Esophagus muscularis mucosa (tissue), 4 donors: ENCODE measurements at regions not wholly inside any gene's neighbourhood (a gene's known extent, or its start where the extent isn't known, plus 50 kb on each side); places are given as distances from the start of the nearest gene placed in this dataset.

Experiments used
- DNase-seq: peaks from one replicate; pipeline ENCODE4 v3.0.0-alpha.2; 2017; ENCODE audit errors: extremely low spot score
- H3K27ac ChIP-seq, 4 donors: fragments of 200-600 bp; sonication (generic); replicated peaks in 1 of 4; 1 replicate in 3 of 4; 2 replicates in 1 of 4; pipeline ENCODE4 v1.5.1; 2016 to 2019; ENCODE audit warnings: mild to moderate bottlenecking in 1 of 4
- H3K27me3 ChIP-seq, 4 donors: fragments of 200-600 bp; sonication (generic); one replicate each; pipeline versions ENCODE4 v1.5.1 to v1.6.0; 2016 to 2019
- H3K36me3 ChIP-seq, 4 donors: fragments of 200-600 bp; sonication (generic); one replicate each; pipeline ENCODE4 v1.5.1; 2016 to 2019
- H3K4me1 ChIP-seq, 4 donors: fragments of 200-600 bp; sonication (generic); one replicate each; pipeline ENCODE4 v1.5.1; 2016 to 2019
- H3K4me3 ChIP-seq, 4 donors: fragments of 200-600 bp; sonication (generic); 1 replicate in 2 of 4; 2 replicates in 2 of 4; pipeline ENCODE4 v1.5.1; 2016 to 2019; ENCODE audit warnings: mild to moderate bottlenecking in 4 of 4, moderate library complexity in 1 of 4
- H3K9me3 ChIP-seq, 4 donors: fragments of 200-600 bp; sonication (generic); 1 replicate in 3 of 4; 2 replicates in 1 of 4; pipeline ENCODE4 v1.5.1; 2016 to 2019
- CTCF ChIP-seq, 3 experiments: fragments of 200-600 bp in 2 of 3; fragments of 450-650 bp in 1 of 3; sonication (generic) in 2 of 3; IDR thresholded peaks; one replicate each; pipeline ENCODE4 v1.5.1; 2017 to 2019; ENCODE audit warnings: antibody characterized with exemption in 3 of 3, mild to moderate bottlenecking in 2 of 3, moderate library complexity in 1 of 3
- EP300 ChIP-seq: sonication (generic); formaldehyde crosslinking; IDR thresholded peaks from one replicate; pipeline ENCODE4 v1.6.1; 2017; ENCODE audit warnings: antibody characterized with exemption
- POLR2A ChIP-seq: fragments of 450-650 bp; IDR thresholded peaks from one replicate; pipeline ENCODE4 v1.6.1; 2017; ENCODE audit warnings: antibody characterized with exemption, moderate library complexity, mild to moderate bottlenecking, low read depth
- POLR2AphosphoS5 ChIP-seq, 2 donors: sonication (generic); formaldehyde crosslinking; IDR thresholded peaks; one replicate each; pipeline ENCODE4 v1.6.1; 2017; ENCODE audit warnings: antibody characterized with exemption in 2 of 2
- WGBS: methylation state at CpG from one replicate; pipeline ENCODE4 v1.1.5; 2018; 5-methylcytosine and 5-hydroxymethylcytosine counted together
- intact Hi-C: fragments of 100-400 bp; cut with DNase I; formaldehyde crosslinking; loops from one replicate; pipeline ENCODE4 v1.15.1; 2023

- TF ChIP-seq CTCF (IDR thresholded peaks at IDR 0.05) (no peak), EP300 (no peak), POLR2AphosphoS5 (IDR thresholded peaks at IDR 0.05) (no peak), POLR2A (no peak)
- Histone ChIP-seq H3K4me3 (no peak overlapping the region), H3K27me3 (no peaks in the 10 kb centered on the region), H3K27ac (no peak overlapping the region), H3K9me3 (no peaks in the 10 kb centered on the region), H3K36me3 (no peaks in the 10 kb centered on the region), H3K4me1 (no peaks in the 10 kb centered on the region)
- WGBS: 71% methylated on average over 1 of the region's 1 CpG
- intact Hi-C loops: no loop called here
- no peak for DNase-seq
Observed at GRCh38 chr9:22285066-22285465, 161.6 kb upstream of the DMRTA1 start.

- intact Hi-C loops: no loop called here
- no peaks in the 10 kb centered on the region for H3K27me3 ChIP-seq
- no peaks in the 10 kb centered on the region for H3K36me3 ChIP-seq
- no peak overlapping the region for H3K27ac ChIP-seq
- H3K4me1 ChIP-seq: no peaks in the 10 kb centered on the region
- WGBS: 100% methylated on average over 1 of the region's 1 CpG
- H3K9me3 ChIP-seq: no peaks in the 10 kb centered on the region
- H3K4me3 ChIP-seq: no peak overlapping the region
- no peak for DNase-seq
- TF ChIP-seq POLR2AphosphoS5 (IDR thresholded peaks at IDR 0.05) (no peak), POLR2A (no peak), CTCF (IDR thresholded peaks at IDR 0.05) (no peak), EP300 (no peak)
Observed at GRCh38 chr9:22286661-22287060, 160.0 kb upstream of the DMRTA1 start.

GRCh38 chr9:22288661-22289060 is 158.0 kb upstream of the DMRTA1 start:
- Histone ChIP-seq H3K9me3 (no peaks in the 10 kb centered on the region), H3K36me3 (no peaks in the 10 kb centered on the region), H3K4me1 (no peaks in the 10 kb centered on the region), H3K4me3 (no peak overlapping the region), H3K27me3 (no peaks in the 10 kb centered on the region), H3K27ac (no peak overlapping the region)
- 57% methylated on average over 1 of the region's 1 CpG for WGBS
- DNase-seq: no peak
- intact Hi-C loops: no loop called here
- TF ChIP-seq EP300 (no peak), POLR2A (no peak), POLR2AphosphoS5 (IDR thresholded peaks at IDR 0.05) (no peak)

- H3K27ac ChIP-seq: peak overlapping the region in 1 of 4 donors; percentile 4
- H3K4me3 ChIP-seq: no peak overlapping the region
- H3K27me3 ChIP-seq: no peaks in the 10 kb centered on the region
- no peak for DNase-seq
- TF ChIP-seq CTCF (IDR thresholded peaks at IDR 0.05) (peak; percentile 61 to 80 (median 70)), EP300 (no peak)
- no peaks in the 10 kb centered on the region for H3K36me3 ChIP-seq
- peaks cover 0 to 9% (median 5%) of the 10 kb centered on the region in 4 donors for H3K4me1 ChIP-seq
- 17% methylated on average over 2 of the region's 2 CpGs for WGBS
- intact Hi-C loops: loop anchor here (2.0 kb wide), 1 partner anchor 144 kb away; no protein-coding TSS in a partner anchor
- H3K9me3 ChIP-seq: no peaks in the 10 kb centered on the region
Observed at GRCh38 chr9:22307013-22307711, 139.5 kb upstream of the DMRTA1 start.

GRCh38 chr9:22308177-22308576 is 138.4 kb upstream of the DMRTA1 start:
- H3K27me3 ChIP-seq: no peaks in the 10 kb centered on the region
- TF ChIP-seq POLR2AphosphoS5 (IDR thresholded peaks at IDR 0.05) (no peak), POLR2A (no peak), EP300 (no peak), CTCF (IDR thresholded peaks at IDR 0.05) (no peak)
- H3K4me1 ChIP-seq: peaks cover 0 to 9% (median 5%) of the 10 kb centered on the region in 4 donors
- H3K4me3 ChIP-seq: no peak overlapping the region
- no peak for DNase-seq
- no peak overlapping the region for H3K27ac ChIP-seq
- no peaks in the 10 kb centered on the region for H3K36me3 ChIP-seq
- intact Hi-C loops: no loop called here
- no peaks in the 10 kb centered on the region for H3K9me3 ChIP-seq
